SK-N-SH (cell line): ENCODE measurements at regions not wholly inside any gene's neighbourhood (a gene's known extent, or its start where the extent isn't known, plus 50 kb on each side); places are given as distances from the start of the nearest gene placed in this dataset.
"Not testable (repeated sequence)": the region's sequence is repeated elsewhere in the genome, so short reads cannot be mapped to it uniquely, and the experiment has no call there.

ENCODE experiments used
- CTCF ChIA-PET: fragments of 300-600, 350-600 bp; formaldehyde crosslinking; extraction: SDS; loops from one replicate; lab custom pipeline; 2021; lab: Yijun Ruan, JAX
- POLR2A ChIA-PET: fragments of 350-600 bp; sonication (Branson Sonifier 250); formaldehyde crosslinking; extraction: SDS; loops from one replicate; lab custom pipeline; 2020; ENCODE audit warnings: antibody characterized with exemption, inconsistent platforms; lab: Yijun Ruan, JAX
- DNase-seq: peaks from one replicate; pipeline ENCODE4 v3.0.0; 2012
- H2AFZ ChIP-seq: fragments of 200-600 bp; sonication (generic); 2 replicates; pipeline ENCODE4 v1.8.1; 2016; ENCODE audit warnings: antibody characterized with exemption, mild to moderate bottlenecking, low read depth
- H3F3A ChIP-seq: fragments of 200-600 bp; sonication (generic); replicated peaks from 2 replicates; pipeline ENCODE3; 2016; ENCODE audit warnings: antibody characterized with exemption, mild to moderate bottlenecking; ENCODE audit not compliant: insufficient read depth
- H3K27ac ChIP-seq, 2 experiments: fragments of 200-500 bp in 1 of 2; fragments of 200-600 bp in 1 of 2; sonication (Bioruptor generic) in 1 of 2; sonication (generic), shearing (Covaris generic) in 1 of 2; 2 replicates each; pipeline versions ENCODE4 v1.5.1 to v1.6.1; 2014 to 2016; ENCODE audit warnings: low read depth in 2 of 2, inconsistent platforms in 1 of 2, low read length in 1 of 2, mild to moderate bottlenecking in 1 of 2, mixed read lengths in 1 of 2
- H3K27me3 ChIP-seq: fragments of 200-600 bp; sonication (generic), shearing (Covaris generic); 2 replicates; pipeline ENCODE4 v1.6.1; 2016; ENCODE audit warnings: mixed run types; ENCODE audit not compliant: insufficient read depth
- H3K36me3 ChIP-seq, 2 experiments: fragments of 200-500 bp in 1 of 2; fragments of 200-600 bp in 1 of 2; sonication (Bioruptor generic) in 1 of 2; sonication (generic) in 1 of 2; replicated peaks in 1 of 2; 2 replicates each; pipeline versions ENCODE3 to v1.5.1; 2014 to 2016; ENCODE audit warnings: low read length in 1 of 2, mild to moderate bottlenecking in 1 of 2; ENCODE audit not compliant: insufficient read depth in 2 of 2, control insufficient read depth in 1 of 2
- H3K4me1 ChIP-seq, 2 experiments: fragments of 200-500 bp in 1 of 2; fragments of 200-600 bp in 1 of 2; sonication (Bioruptor generic) in 1 of 2; sonication (generic), shearing (Covaris generic) in 1 of 2; 2 replicates each; pipeline versions ENCODE4 v1.5.1 to v1.6.1; 2014 to 2016; ENCODE audit warnings: low read depth in 1 of 2, low read length in 1 of 2, mixed run types in 1 of 2; ENCODE audit not compliant: insufficient read depth in 2 of 2, control insufficient read depth in 1 of 2
- H3K4me2 ChIP-seq: fragments of 200-600 bp; sonication (generic), shearing (Covaris generic); 2 replicates; pipeline ENCODE4 v1.6.1; 2017; ENCODE audit warnings: mixed run types
- H3K4me3 ChIP-seq, 2 experiments: fragments of 200-500 bp in 1 of 2; fragments of 200-600 bp in 1 of 2; sonication (Bioruptor generic) in 1 of 2; sonication (generic), shearing (Covaris generic) in 1 of 2; 2 replicates each; pipeline versions ENCODE4 v1.5.1 to v1.8.1; 2014 to 2016; ENCODE audit warnings: low read depth in 2 of 2, inconsistent platforms in 1 of 2, low read length in 1 of 2, mild to moderate bottlenecking in 1 of 2, mixed read lengths in 1 of 2, moderate library complexity in 1 of 2
- H3K79me2 ChIP-seq: fragments of 200-600 bp; sonication (generic); 2 replicates; pipeline ENCODE4 v1.8.1; 2017; ENCODE audit warnings: mild to moderate bottlenecking; ENCODE audit not compliant: insufficient read depth
- H3K9ac ChIP-seq: fragments of 200-600 bp; sonication (generic); 2 replicates; pipeline ENCODE4 v1.6.1; 2017; ENCODE audit warnings: mixed run types
- H3K9me2 ChIP-seq: fragments of 200-600 bp; sonication (generic); 2 replicates; pipeline ENCODE4 v1.6.1; 2017; ENCODE audit warnings: mixed run types
- H3K9me3 ChIP-seq: fragments of 200-600 bp; sonication (generic); 2 replicates; pipeline ENCODE4 v1.6.1; 2017; ENCODE audit warnings: mixed run types, mild to moderate bottlenecking, moderate library complexity
- H4K20me1 ChIP-seq: fragments of 200-600 bp; sonication (generic); 2 replicates; pipeline ENCODE4 v1.6.1; 2017; ENCODE audit warnings: mild to moderate bottlenecking, mixed run types; ENCODE audit not compliant: insufficient read depth
- WGBS: methylation state at CpG from one replicate; pipeline ENCODE4 v1.1.6; 2017; ENCODE audit warnings: low lambda C conversion rate; 5-methylcytosine and 5-hydroxymethylcytosine counted together

DNA sequence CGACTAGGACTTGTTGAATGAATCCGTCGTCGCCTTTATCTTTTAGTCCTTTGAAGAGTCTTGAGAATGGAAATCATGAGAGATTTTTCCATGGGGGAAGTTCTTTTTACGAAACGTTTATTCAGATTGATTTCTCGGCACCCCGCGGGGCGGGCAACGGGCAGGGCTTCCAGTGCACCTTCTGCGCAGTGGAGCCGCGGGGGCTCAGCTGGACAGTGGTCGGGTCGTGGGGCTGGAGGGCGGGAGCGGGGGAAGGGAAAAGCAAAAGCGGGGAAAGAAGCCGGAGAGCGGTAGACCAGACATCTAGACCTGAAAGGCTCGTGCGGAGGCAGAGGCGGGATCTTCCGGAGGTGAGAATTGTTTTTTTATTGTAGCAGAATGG lies 103.0 kb downstream of the NBPF11 start:
- H3K36me3 ChIP-seq, H3F3A ChIP-seq, H4K20me1 ChIP-seq, CTCF ChIA-PET, H3K27me3 ChIP-seq, POLR2A ChIA-PET, H3K4me1 ChIP-seq, H3K79me2 ChIP-seq, H3K9me2 ChIP-seq, H3K9me3 ChIP-seq, H2AFZ ChIP-seq, H3K27ac ChIP-seq, DNase-seq, H3K9ac ChIP-seq: not testable (repeated sequence)
- WGBS, result 6% methylated on average over 25 of the region's 25 CpGs
- peak overlapping the region in 1 of 2 experiments; percentile 21; a peak in 2 of 4 replicates for H3K4me3 ChIP-seq
- H3K4me2 ChIP-seq, result peak overlapping the region; percentile 57; the same call in 1 of the 2 replicates

DNA sequence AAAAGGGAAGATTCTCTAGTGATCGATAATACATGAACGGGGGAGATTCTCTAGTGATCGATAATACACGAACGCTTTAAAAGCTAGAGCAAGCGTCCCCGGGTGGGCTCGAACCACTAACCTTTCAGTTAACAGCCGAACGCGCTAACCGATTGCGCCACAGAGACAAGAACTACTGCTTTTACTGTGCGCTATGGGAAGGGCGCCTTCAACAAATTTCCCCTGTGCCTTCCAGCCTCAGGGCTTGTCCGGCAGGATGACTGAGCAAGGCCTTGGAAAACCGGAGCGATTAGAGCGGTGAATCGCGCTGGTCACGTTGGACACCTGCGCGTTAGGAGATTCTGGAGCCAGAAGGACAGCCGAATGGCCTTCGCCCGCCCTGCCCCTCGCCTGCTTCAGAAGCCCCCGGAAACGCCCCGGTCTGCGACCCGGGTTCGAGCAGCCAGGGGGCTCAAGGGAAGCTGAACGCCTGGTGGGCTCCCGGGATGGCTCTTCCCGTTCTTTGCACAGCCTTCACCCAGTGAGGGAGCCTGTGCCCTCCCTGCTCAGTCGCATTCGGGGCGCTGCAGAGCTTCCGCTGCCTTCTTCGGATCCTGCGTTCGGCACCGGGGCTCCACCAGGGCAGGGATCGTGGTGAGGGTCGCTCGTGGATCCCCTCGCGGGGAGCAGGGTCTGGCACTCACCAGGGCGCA lies 103.5 kb downstream of the NBPF11 start:
- H3K9me2 ChIP-seq, H2AFZ ChIP-seq, H4K20me1 ChIP-seq, H3F3A ChIP-seq, CTCF ChIA-PET, POLR2A ChIA-PET, H3K9ac ChIP-seq, H3K27ac ChIP-seq, H3K9me3 ChIP-seq, H3K27me3 ChIP-seq, DNase-seq, H3K79me2 ChIP-seq, H3K36me3 ChIP-seq, H3K4me1 ChIP-seq: not testable (repeated sequence)
- peak overlapping the region; percentile 57; the same call in 1 of the 2 replicates for H3K4me2 ChIP-seq
- 13% methylated on average over 3 of the region's 51 CpGs for WGBS
- H3K4me3 ChIP-seq, result peak overlapping the region in 1 of 2 experiments; percentile 21; a peak in 2 of 4 replicates

DNA sequence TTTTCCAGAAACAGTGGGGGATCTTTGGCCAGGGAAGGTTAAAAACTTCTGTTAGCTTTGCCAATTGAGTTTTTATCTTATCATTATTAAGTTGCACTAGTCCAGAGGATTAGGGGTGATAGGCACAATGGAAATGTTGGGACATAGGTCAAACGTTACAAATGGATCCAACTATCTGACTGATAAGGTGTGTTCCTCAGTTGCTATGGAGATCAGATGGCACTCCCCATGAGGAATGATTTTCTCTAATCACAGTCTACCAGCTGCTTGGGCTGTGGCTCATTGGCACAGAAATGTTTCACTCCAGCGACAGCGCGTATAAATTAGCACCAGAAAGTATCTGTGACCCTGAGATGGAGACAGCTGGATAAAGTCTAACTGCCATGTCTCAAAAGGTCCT lies 106.2 kb downstream of the NBPF11 start:
- H3K9me3 ChIP-seq, H3K4me3 ChIP-seq, H3K4me1 ChIP-seq, H2AFZ ChIP-seq, H3F3A ChIP-seq, H4K20me1 ChIP-seq, H3K79me2 ChIP-seq, H3K9ac ChIP-seq, H3K27ac ChIP-seq, H3K9me2 ChIP-seq, H3K4me2 ChIP-seq, DNase-seq, H3K27me3 ChIP-seq, H3K36me3 ChIP-seq, CTCF ChIA-PET, POLR2A ChIA-PET: not testable (repeated sequence)
- 67% methylated on average over 3 of the region's 4 CpGs for WGBS

DNA sequence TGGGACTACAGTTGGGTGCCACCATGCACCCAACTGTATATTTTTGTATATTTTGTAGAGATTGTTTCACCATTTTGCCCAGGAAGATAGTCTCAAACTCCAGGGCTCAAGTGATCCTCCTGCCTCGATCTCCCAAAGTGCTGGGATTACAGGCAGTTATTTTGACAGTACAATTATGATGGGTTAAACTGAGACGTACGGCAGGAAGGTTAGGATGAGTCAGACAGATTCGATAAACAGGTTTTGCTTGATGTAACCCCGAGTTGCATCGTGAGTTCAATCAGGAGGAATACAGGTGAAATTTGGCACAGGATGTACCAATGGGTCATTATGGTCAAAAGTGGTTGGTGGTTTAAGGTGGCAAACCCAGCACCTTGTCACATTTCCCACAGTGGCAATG lies 107.6 kb downstream of the NBPF11 start:
- H3K79me2 ChIP-seq, H4K20me1 ChIP-seq, CTCF ChIA-PET, DNase-seq, H3K9me3 ChIP-seq, POLR2A ChIA-PET, H3K27ac ChIP-seq, H3K4me3 ChIP-seq, H3K9ac ChIP-seq, H3K4me1 ChIP-seq, H3K36me3 ChIP-seq, H3F3A ChIP-seq, H3K9me2 ChIP-seq, H2AFZ ChIP-seq, H3K4me2 ChIP-seq, H3K27me3 ChIP-seq: not testable (repeated sequence)
- WGBS, result 32% methylated on average over 6 of the region's 6 CpGs
